KMS-11 (cell line): ENCODE measurements at regions not wholly inside any gene's neighbourhood (a gene's known extent, or its start where the extent isn't known, plus 50 kb on each side); places are given as distances from the start of the nearest gene placed in this dataset.
A peak's percentile ranks its signal among the peaks of the same experiment; 100 is the strongest.
"Not testable (repeated sequence)": the region's sequence is repeated elsewhere in the genome, so short reads cannot be mapped to it uniquely, and the experiment has no call there.

Experiments used
- H2AFZ ChIP-seq: fragments of 200-600 bp; sonication (generic); 2 replicates; pipeline ENCODE4 v1.6.1; 2016; ENCODE audit warnings: antibody characterized with exemption, mixed run types, low read depth
- H3K27ac ChIP-seq: fragments of 200-600 bp; sonication (generic); 2 replicates; pipeline ENCODE4 v1.6.1; 2016; ENCODE audit warnings: mild to moderate bottlenecking, mixed run types
- H3K27me3 ChIP-seq: fragments of 200-600 bp; sonication (generic); 2 replicates; pipeline ENCODE4 v1.6.1; 2017; ENCODE audit warnings: mild to moderate bottlenecking, low read depth, mixed run types, moderate library complexity; ENCODE audit not compliant: insufficient read depth
- H3K36me3 ChIP-seq: fragments of 200-600 bp; sonication (generic); 2 replicates; pipeline ENCODE4 v1.6.1; 2017; ENCODE audit warnings: mild to moderate bottlenecking, mixed run types; ENCODE audit not compliant: insufficient read depth
- H3K4me1 ChIP-seq: fragments of 200-600 bp; sonication (generic); 2 replicates; pipeline ENCODE4 v1.6.1; 2016; ENCODE audit warnings: mild to moderate bottlenecking, low read depth, mixed run types; ENCODE audit not compliant: poor library complexity, severe bottlenecking
- H3K4me2 ChIP-seq: fragments of 200-600 bp; sonication (generic); 2 replicates; pipeline ENCODE4 v1.7.0; 2016; ENCODE audit warnings: mild to moderate bottlenecking, mixed run types
- H3K4me3 ChIP-seq: fragments of 200-600 bp; sonication (generic); IDR thresholded peaks from 2 replicates; pipeline ENCODE4 v1.6.1; 2017; ENCODE audit warnings: low read depth, low read length, mixed read lengths; ENCODE audit not compliant: insufficient read depth
- H3K79me2 ChIP-seq: fragments of 200-600 bp; sonication (generic); 2 replicates; pipeline ENCODE4 v1.6.1; 2016; ENCODE audit warnings: low read depth, mixed run types; ENCODE audit not compliant: insufficient read depth
- H3K9ac ChIP-seq: fragments of 200-600 bp; sonication (generic); 2 replicates; pipeline ENCODE4 v1.6.1; 2016; ENCODE audit warnings: mild to moderate bottlenecking, mixed run types
- H4K20me1 ChIP-seq: fragments of 200-600 bp; sonication (generic); 2 replicates; pipeline ENCODE4 v1.6.1; 2016; ENCODE audit warnings: mild to moderate bottlenecking, mixed run types; ENCODE audit not compliant: insufficient read depth
- TF ChIP-seq, protein P1 (sequence below): fragments of 200-600 bp; sonication (generic); conservative IDR thresholded peaks from 2 replicates; pipeline ENCODE4 v1.6.1; 2017; ENCODE audit warnings: low read depth, mild to moderate bottlenecking, antibody characterized with exemption, low read length, moderate library complexity, mixed read lengths

DNA sequence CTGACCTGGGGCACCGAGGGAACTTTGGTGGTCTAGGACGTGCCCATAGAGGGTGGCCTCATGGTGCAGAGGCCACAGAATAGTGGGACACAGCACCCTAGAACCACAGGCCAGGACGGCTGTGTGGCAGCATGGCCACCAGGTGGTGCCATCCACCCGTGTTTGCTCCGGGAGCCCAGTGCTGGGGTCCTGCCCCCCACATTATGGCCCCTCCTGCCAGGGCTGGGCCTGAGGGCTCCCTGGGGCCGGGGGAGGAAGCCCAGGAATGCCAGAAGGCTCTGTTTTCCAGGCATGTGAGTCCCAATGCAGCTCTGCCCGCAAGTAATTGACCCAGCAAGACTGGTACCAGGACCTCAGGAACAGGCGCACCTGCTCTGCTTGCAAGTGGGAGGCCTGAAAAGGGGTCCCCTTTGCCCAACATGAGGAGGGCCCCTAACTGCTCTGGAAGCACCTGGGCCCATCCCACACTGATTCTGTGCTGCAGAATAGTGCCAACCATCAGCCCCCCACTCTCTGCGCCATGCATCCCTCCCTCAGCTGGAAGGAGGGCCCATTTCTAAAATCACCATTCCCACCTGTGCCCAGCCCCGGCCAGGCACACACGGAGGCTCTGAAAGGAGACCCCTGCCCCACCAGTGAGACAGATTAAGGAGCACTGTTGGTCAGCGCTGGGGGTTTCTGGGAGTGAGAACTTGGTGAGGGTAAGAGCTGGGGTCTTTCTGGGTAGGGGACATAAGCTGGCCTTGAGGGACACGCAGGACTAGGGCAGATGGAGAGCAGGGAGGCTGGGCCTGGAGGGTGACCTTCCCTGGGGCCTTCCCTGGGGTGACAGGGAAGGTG is 174.4 kb downstream of the TBC1D2B start:
- H2AFZ ChIP-seq, result 0 out of 2 replicates have a peak overlapping the region, but pooled peaks have one; percentile 10
- TF ChIP-seq, protein P1, sequence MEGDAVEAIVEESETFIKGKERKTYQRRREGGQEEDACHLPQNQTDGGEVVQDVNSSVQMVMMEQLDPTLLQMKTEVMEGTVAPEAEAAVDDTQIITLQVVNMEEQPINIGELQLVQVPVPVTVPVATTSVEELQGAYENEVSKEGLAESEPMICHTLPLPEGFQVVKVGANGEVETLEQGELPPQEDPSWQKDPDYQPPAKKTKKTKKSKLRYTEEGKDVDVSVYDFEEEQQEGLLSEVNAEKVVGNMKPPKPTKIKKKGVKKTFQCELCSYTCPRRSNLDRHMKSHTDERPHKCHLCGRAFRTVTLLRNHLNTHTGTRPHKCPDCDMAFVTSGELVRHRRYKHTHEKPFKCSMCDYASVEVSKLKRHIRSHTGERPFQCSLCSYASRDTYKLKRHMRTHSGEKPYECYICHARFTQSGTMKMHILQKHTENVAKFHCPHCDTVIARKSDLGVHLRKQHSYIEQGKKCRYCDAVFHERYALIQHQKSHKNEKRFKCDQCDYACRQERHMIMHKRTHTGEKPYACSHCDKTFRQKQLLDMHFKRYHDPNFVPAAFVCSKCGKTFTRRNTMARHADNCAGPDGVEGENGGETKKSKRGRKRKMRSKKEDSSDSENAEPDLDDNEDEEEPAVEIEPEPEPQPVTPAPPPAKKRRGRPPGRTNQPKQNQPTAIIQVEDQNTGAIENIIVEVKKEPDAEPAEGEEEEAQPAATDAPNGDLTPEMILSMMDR, result peak; percentile 74
- peaks cover 12% of the 10 kb centered on the region; the same call in 1 of the 2 replicates for H3K27me3 ChIP-seq

DNA sequence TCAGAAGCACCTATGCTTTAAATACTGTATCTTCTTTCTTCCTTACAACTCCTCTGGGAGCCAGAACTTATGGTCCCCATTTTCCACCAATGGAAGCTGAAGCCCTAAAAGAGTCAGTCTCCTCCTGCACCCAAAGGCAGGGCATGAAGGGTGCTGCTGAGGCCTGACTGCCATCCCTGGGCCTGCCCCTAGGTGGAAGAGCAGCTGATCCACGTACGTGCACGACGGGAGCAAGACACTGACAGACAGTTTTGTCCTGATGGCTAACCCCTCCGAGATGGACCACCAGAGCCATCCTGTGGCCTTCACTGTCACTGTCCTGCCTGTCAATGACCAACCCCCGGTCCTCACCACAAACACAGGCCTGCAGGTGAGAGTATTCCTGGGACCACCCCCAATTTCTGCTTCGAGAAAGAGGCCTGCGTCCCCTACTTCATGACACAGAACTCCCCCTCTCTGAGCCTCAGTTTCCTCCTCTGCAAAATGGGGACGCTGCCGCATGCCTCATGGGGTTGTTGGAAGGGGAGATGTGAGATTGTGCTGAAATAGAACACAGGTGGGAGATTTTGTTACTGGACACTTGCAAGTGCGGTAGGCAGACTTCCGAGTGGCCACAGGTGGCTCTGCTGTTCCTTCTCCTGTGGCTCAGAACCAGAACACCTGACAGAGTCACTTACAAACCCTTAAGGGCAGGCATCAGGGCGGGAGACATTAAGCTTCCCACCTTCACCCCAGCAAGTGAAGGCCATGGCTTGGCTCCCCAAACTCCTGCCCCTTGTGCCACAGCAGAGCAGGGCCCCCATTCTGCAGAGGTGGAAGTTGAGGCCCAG is 175.4 kb downstream of the TBC1D2B start:
- Histone ChIP-seq H3K9ac (no peak overlapping the region), H3K4me1 (no peaks in the 10 kb centered on the region), H3K27ac (no peak overlapping the region), H3K4me2 (no peak overlapping the region), H2AFZ (no peak overlapping the region), H3K4me3 (no peak overlapping the region), H3K27me3 (peaks cover 11% of the 10 kb centered on the region; the same call in 1 of the 2 replicates), H3K36me3 (no peaks in the 10 kb centered on the region), H3K79me2 (no peaks in the 10 kb centered on the region), H4K20me1 (no peaks in the 10 kb centered on the region)
- TF ChIP-seq, protein P1, result no peak

More for the DNA sequence above, 174.4 kb downstream of the TBC1D2B start:
- H3K4me3 ChIP-seq, H3K79me2 ChIP-seq, H3K9ac ChIP-seq, H4K20me1 ChIP-seq, H3K4me1 ChIP-seq, H3K36me3 ChIP-seq, H3K4me2 ChIP-seq, H3K27ac ChIP-seq: not testable (repeated sequence)

DNA sequence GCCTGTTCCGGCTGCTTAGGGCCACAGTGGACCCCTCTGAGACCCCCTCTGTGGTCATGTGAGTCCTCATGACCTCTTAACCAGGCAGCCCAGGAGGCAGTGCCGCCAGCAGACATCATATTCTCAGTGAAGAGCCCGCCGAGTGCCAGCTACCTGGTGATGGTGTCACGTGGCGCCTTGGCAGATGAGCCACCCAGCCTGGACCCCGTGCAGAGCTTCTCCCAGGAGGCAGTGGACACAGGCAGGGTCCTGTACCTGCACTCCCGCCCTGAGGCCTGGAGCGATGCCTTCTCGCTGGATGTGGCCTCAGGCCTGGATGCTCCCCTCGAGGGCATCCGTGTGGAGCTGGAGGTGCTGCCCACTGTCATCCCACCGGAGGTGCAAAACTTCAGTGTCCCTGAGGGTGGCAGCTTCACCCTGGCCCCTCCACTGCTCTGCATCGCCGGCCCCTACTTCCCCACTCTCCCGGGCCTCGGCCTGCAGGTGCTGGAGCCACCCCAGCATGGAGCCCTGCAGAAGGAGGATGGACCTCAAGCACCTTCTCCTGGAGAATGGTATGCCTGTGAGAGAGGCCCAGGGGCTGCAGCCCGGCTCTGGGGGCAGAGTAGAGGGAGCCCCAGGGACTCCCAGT is 176.1 kb downstream of the TBC1D2B start:
- H3K79me2 ChIP-seq, result no peaks in the 10 kb centered on the region
- H3K27me3 ChIP-seq, result peaks cover 8% of the 10 kb centered on the region; the same call in 1 of the 2 replicates
- H3K4me2 ChIP-seq, result no peak overlapping the region

More for the DNA sequence above, 176.1 kb downstream of the TBC1D2B start:
- no peaks in the 10 kb centered on the region for H3K36me3 ChIP-seq
- no peak overlapping the region for H2AFZ ChIP-seq
- no peak overlapping the region for H3K4me3 ChIP-seq
- H3K4me1 ChIP-seq, result no peaks in the 10 kb centered on the region
- TF ChIP-seq, protein P1, result no peak
- H4K20me1 ChIP-seq, result no peaks in the 10 kb centered on the region
- H3K9ac ChIP-seq, result no peak overlapping the region
- no peak overlapping the region for H3K27ac ChIP-seq
